GM13977 (cell line): ENCODE measurements at regions not wholly inside any gene's neighbourhood (a gene's known extent, or its start where the extent isn't known, plus 50 kb on each side); places are given as distances from the start of the nearest gene placed in this dataset.

Source experiments
- DNase-seq: peaks from one replicate; pipeline ENCODE4 v3.0.0; 2012; ENCODE audit warnings: low spot score
- in situ Hi-C: fragments of 300-500 bp; cut with MboI; formaldehyde crosslinking; loops from one replicate; pipeline ENCODE4 v1.12.0; 2022; ENCODE audit warnings: low sequenced_read_pairs, low pct_unique_long_range_greater_than_20kb, mixed read lengths, inconsistent platforms; ENCODE audit not compliant: unreplicated experiment
- TF ChIP-seq, protein P1 (sequence below): IDR thresholded peaks from 2 replicates; pipeline ENCODE4 v1.5.1; 2012; ENCODE audit warnings: mild to moderate bottlenecking, control low read depth; ENCODE audit not compliant: insufficient read depth; ENCODE audit errors: extremely low read depth, missing control alignments

DNA sequence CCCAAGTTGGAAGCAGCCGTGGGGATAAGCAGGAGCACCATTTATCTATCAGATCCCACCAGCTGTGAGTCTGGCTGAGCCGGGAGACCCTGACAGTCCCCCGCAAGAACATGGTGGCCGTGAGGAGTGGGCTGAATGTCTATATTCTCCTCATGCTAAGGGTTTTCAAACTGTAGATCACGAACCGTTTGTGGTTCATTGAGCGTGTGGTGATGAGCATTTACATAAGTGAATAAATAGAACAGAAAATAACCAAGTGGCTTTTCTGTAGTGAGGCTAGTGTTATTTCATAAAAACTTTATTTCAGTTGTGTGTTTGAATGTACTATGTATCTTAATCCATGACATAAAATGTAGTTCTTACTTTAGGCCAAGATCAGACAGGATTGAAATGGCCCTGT lies 190.2 kb upstream of the APCDD1 start:
- TF ChIP-seq, protein P1, sequence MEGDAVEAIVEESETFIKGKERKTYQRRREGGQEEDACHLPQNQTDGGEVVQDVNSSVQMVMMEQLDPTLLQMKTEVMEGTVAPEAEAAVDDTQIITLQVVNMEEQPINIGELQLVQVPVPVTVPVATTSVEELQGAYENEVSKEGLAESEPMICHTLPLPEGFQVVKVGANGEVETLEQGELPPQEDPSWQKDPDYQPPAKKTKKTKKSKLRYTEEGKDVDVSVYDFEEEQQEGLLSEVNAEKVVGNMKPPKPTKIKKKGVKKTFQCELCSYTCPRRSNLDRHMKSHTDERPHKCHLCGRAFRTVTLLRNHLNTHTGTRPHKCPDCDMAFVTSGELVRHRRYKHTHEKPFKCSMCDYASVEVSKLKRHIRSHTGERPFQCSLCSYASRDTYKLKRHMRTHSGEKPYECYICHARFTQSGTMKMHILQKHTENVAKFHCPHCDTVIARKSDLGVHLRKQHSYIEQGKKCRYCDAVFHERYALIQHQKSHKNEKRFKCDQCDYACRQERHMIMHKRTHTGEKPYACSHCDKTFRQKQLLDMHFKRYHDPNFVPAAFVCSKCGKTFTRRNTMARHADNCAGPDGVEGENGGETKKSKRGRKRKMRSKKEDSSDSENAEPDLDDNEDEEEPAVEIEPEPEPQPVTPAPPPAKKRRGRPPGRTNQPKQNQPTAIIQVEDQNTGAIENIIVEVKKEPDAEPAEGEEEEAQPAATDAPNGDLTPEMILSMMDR, result no peak
- DNase-seq, result no peak
- in situ Hi-C loops, result no loop called here

DNA sequence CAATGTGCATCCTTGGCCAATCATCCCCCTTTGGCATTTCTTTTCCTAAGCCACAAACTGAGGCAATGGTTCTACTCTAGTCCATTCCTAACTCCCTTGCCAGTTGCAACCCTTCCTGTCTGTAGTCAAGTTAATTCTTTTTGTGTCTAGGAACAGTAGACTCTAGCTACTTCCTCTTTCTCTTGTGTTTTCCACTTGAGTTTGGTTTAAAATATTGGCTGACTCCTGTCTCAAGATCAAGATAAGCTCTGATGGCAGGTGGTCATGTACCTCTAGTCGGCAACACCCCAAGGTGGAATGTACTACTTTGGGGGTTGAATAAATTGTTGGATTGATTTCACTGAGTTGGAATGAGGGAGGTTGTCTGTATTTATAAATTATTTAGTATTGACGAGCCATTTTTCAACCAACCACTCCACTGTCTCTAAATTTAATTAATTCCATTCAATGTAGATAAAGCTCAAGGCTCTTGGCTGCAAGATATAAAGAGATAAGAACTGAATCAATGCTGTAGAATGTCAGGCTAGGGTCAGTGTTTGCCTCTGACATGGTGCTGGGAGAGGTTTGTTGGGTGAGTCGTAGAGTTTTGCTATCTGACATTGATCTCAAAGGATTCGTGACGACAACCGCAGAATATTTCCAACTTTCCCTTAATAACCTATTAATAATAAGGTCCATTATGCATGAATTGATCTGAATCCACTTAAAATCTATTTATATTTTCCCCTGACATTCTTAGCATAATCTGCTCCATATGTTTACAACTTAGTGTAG lies 188.7 kb upstream of the APCDD1 start:
- TF ChIP-seq, protein P1, result no peak
- no peak for DNase-seq
- in situ Hi-C loops, result no loop called here

DNA sequence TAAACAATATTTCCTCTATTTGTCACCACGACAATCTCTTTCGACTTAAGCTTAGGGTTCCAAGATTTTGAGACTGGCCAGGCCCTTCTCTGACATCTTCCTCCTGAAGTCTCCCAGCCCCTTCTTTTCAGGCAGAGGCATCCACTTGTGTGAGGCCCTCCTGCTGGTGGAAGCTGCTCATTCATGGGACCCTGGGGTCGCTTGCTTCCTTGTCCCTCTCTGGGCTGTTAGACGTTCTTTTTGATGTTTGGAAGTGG lies 188.2 kb upstream of the APCDD1 start:
- TF ChIP-seq, protein P1, result no peak
- DNase-seq, result no peak
- in situ Hi-C loops, result no loop called here

- no peak for DNase-seq
- in situ Hi-C loops, result no loop called here
- TF ChIP-seq, protein P1, result no peak
Measured at GRCh38 chr18:10269261-10269660, 185.2 kb upstream of the APCDD1 start.

GRCh38 chr18:10270151-10270571 lies 184.3 kb upstream of the APCDD1 start:
- TF ChIP-seq, protein P1, result no peak
- in situ Hi-C loops, result no loop called here
- DNase-seq, result no peak

- in situ Hi-C loops, result no loop called here
- TF ChIP-seq, protein P1, result no peak
- DNase-seq, result no peak
Measured at GRCh38 chr18:10271481-10271880, 183.0 kb upstream of the APCDD1 start.
